NCI-H526 (cell line): ENCODE measurements at regions not wholly inside any gene's neighbourhood (a gene's known extent, or its start where the extent isn't known, plus 50 kb on each side); places are given as distances from the start of the nearest gene placed in this dataset.
A peak's percentile ranks its signal among the peaks of the same experiment; 100 is the strongest.
"Not testable (repeated sequence)": the region's sequence is repeated elsewhere in the genome, so short reads cannot be mapped to it uniquely, and the experiment has no call there.

Source experiments
- DNase-seq, 2 experiments: peaks; one replicate each; lab custom pipeline; 2025; lab: John Stamatoyannopoulos, UW

DNA sequence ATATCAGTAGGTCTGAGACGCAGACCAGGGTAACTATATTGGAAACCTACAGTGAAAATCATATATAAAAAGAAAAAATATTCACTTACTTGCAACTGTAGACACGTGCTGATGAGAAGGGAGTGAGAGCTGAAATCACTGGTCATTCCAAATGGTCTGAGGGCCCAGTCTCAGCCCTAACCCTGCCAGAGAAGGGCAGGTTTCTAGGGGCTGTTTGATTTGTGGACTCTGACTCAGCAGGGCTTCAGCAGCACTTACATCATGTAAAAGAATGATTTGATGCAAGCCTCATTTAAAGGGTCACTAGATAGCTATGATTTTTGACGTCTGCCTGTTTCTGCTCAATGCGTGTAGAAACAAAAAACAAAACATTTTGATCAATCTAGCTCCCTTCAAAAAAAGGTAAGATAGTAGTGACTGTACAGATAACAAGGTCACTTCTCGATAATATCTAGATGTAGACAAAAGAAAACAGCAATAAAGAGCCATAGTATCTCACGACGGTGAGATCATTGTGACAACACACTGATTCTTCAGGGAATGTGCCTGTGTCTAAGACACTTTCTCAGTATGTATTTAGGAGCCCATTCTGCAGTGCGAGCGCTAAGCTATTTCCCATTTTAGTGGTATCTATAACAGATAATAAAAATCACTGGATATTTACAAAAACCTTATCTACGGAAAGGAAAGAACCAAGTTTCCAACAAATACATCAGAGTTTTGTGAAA is 307.2 kb downstream of the HIVEP2 start:
- no peak for DNase-seq

DNA sequence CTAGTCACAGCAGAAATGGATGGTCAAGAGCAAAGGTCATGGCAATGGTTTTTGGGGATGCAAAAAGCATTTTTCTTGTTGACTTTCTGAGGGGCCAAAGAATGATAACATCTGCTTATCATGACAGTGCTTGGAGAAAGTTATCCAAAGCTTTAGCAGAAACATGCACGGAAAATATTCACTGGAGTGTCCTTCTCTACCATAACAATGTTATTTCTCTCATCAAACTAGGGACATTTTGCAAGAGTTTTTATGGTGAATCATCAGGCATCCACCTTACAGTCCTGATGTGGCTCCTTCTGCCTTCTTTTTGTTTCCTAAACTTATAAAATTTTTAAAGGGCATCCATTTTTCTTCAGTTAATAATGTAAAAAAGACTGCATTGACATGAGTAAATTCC is 302.3 kb downstream of the HIVEP2 start:
- DNase-seq = no peak

DNA sequence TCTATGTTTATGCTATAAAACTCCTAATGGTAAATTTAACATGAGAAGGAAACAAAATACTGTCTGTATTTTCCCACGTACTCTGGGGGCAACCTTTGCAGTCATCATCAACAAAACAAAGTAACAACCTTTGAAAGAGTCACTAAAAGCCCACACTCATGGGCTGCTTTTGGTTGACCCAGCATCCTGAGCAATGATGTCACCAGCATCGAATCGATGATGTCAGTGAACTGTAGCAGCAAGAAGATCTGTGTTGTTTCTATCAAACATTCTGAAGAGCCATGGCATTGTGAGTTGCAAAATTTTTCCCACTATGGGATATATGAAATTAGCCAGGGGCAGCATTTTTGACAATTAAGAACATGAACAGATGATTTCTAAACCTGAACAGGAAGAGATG is 300.1 kb downstream of the HIVEP2 start:
- no peak for DNase-seq

DNA sequence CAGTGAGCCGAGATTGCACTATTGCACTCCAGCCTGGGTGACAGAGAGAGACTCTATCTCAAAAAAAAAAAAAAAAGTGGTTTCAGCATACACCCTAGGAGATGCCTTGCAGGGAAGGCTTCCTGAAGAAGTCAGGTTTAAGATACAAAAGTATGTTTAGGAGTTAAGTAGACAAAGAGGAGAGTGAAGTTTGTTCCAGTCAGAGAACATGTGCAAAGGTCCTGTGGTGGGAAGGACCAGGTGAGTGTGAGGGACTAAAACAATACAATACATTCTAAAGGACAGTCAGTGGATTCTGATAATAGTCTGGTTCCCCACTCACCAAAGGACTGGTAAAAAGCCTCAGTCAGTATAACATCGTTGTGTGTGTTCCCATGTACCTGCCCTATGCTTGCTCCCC is 299.3 kb downstream of the HIVEP2 start:
- DNase-seq = no peak

DNA sequence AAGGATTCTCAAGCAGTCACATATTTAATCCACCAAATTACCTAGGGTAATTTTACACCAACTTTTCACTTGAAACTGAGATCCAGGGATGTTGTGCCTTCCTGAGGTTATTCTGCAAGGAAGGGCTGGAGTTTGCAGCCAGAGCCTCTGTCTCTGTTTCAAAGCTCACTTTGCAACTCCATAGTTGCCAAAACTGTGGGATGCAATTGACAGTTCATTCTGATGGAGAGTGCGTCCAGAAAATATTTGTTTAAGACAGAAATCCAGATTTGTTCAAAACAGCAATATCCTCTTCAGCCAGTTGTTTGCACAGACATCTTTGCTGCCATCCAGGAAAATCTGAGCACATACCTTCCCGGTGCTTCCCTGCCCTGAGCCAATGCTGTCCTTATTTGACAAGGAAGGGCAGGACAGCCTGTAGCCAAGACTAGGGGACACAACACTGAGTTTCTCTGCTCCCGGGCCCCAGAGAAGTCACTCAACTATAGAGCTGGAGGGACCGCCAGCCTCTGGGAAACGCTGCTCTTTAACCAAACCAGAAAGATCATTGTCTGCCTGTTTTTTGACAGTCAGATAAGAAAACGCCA is 297.4 kb downstream of the HIVEP2 start:
- DNase-seq = no peak

DNA sequence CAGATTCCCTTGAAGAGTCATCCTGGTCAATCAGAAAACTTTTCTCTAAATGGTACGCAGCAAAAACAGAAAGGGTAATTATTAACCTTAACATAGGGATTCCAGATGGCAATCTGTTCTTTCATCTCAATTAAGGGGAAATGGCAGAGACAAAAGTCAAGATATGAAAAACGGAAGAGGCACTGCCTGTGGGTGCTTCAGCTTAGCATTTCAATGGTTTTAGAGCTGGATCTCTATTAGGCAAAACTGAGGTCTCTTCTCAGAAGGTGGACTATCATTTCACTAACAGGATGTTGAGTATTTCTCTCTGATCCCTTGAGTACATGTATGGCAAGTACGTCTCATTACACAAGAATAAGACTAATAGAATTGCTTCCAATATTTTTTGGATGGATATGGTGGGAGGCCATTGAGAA is 296.9 kb downstream of the HIVEP2 start:
- no peak for DNase-seq

DNA sequence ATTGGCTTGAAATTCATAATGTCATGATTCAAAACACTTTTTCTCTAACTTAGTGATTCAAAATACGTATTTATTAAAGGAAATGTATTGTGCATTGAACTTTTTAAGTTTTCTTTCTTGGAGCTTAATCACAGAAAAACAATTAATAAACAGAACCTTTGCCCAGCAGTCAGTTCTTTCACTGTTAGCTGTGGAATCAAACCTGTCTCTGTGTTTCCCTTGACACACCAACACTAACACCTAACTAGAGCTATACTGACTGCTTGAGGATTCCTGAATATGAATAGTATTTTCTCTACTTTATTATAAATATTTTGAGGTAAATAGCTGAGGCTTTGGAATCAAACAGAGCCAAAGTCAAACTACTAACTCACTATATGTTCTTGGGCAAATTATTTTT is 296.4 kb downstream of the HIVEP2 start:
- no peak for DNase-seq

DNA sequence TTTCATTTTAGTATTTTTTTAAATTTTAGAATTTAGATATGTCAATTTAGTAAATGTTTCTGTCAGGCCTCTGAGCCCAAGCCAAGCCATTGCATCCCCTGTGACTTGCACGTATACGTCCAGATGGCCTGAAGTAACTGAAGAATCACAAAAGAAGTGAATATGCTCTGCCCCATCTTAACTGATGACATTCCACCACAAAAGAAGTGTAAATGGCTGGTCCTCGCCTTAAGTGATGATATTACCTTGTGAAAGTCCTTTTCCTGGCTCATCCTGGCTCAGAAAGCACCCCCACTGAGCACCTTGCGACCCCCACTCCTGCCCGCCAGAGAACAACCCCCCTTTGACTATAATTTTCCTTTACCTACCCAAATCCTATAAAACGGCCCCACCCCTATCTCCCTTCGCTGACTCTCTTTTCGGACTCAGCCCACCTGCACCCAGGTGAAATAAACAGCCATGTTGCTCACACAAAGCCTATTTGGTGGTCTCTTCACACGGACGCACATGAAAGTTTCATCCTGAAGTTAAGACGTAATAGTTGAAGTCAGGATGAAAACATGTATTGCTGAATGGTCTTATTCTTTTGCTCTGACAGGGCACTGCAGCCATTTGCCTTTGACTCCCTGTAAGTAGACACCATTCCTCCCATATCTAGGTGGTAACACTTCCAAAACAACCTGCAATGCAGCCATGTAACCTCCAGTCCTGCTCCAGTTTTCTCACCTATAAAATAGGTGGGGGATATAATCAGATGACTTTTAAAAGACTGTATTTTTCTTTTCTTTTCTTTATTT is 295.3 kb downstream of the HIVEP2 start:
- not testable (repeated sequence) for DNase-seq

DNA sequence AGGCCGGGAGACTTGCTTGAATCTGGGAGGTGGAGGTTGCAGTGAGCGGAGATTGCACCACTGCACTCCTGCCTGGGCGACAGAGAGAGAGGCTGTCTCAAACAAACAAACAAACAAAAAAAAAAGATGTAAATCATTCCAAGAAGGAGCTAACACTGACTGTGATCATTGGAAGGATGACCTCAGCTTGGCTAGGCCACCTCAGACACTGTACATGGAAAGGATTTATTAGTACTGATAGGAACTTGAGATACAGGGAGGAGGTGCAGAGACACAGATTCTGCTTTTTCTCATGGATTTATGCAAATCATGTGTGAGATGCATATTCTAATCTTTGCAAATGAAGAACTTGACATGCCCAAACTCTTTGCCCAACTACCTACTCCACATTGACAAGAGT is 293.6 kb downstream of the HIVEP2 start:
- DNase-seq = peak; percentile 13 to 37

DNA sequence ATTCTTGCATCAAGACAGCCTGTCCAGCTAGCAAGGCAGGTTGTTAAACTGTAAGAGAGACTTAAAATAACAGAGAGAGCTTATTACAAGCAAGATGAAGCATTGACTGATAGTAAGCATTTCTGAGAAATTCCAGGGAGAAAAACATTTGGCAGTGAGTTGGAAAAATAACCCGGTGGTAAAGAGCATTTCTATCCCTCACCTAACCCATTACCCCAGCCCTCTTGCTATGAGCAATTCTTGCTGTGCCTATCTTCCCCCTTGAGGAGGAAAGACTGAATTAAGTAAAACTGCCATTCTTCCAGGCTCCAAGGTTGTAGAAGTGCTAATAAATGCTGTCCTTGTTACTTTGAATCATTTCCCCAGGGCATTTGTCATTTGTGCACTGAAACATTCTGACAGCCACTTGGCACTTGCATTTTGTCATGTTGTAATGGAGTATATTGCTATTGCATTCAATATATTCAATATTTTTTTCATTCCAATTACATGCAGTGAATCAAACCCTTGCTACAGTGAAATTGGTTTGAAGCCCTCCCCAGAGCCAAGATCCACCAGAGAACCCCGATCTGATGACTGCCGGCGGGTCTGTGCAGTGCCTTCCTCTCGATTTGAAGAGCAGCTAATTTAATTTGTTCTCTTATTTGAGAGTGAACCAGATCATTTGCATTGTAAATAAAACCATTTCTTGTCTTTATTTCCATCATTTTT is 291.1 kb downstream of the HIVEP2 start:
- no peak for DNase-seq

DNA sequence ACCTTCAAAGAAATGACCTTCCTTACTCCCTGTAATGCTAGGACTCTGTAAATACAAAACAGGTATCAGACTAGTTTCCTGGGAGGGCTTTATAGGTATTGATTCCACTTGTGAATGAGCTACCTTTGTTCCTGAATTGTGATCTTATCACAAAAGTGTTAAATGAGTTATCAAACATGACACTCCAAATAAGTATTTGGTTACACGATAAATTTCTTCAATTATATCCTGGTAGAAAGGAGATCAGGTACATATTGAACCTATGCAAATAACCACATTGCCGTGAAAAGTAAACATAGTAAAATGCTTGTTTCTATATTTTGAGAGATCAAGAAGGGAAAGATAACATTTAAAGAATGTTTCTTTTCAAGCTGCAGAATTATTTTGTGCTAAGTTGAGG is 285.3 kb downstream of the HIVEP2 start:
- peak; percentile 25 to 29 for DNase-seq

DNA sequence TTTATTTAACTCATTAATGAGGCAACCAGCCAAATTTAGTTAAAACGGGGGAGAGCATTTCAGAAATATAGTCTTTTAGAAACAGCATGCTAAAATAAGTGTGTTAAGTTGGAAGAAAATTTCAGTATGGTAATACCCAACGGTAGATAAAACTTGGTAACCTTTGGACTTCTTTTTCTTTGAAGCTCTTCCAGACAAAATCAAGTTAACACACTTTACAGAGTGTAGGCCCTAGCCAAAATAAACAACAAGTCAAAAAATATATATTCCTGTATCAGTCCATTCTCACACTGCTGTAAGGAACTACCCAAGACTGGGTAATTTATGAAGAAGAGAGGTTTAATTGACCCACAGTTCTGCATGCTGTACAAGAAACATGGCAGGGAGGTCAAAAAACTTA is 279.6 kb downstream of the HIVEP2 start:
- no peak for DNase-seq

DNA sequence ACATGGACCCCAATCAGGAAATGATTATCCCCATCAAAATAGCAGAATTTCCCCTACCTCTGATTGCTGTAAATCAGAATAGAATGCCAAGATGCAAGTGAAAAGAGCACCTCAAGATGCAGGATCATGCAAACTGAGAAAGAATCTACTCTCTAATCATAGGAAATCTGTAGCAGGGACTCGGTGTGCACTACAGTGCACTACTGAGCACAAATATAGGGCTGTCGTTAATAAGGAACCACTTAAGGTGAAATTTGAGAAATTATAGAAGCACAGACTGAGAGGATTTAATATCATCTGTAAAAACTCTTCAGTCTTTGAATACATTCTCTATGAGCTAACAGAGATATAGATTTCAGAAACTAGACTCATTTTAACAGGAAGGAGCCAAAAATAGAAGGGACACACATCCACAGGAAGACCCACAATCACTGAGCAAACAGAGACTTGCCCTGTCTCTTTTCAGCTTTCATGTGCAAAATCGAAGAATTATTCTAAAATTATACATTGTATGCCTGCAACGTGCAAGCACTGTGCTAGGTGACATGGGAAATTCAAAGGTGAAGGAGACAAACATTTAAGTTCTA is 278.3 kb downstream of the HIVEP2 start:
- no peak for DNase-seq

DNA sequence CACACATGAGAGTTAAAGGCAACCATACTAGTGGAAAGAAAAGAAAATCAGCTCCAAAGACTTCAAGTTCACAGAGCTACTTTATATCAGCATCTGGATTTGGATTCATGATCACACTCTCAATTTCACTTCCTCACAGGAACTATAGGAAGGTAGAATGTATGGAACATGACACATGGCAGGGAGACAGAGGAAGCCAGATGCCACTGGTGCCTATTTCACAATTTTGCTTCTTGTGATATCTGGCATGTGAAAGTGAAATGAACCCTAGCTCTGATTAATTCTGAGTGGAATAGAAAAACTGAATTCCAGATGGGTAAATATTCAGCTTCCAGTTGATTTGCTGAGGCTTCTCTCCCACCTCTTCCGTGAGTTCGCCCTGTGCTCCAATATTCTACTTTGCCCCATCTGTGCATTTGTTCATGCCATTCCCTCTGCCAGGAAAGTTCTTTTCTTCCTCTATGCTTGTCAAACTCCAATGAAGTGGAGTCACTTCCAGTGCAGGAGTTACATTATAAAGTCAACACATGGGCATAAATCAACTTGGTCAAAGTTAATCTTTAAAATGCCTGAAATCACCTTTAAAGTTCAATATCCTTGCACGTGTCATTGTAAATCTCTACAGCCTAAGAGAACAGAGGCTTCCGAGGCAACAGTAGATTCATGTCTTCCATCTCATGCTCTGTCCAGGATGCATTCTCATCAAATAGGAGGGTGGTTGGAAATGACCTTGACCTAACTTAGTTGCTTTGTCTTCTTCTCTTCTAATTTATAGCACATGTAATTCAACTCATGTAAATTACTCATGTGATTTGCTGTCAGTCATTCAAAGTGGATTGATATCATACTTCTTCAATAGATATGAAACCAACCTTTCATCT is 275.3 kb downstream of the HIVEP2 start:
- no peak for DNase-seq

DNA sequence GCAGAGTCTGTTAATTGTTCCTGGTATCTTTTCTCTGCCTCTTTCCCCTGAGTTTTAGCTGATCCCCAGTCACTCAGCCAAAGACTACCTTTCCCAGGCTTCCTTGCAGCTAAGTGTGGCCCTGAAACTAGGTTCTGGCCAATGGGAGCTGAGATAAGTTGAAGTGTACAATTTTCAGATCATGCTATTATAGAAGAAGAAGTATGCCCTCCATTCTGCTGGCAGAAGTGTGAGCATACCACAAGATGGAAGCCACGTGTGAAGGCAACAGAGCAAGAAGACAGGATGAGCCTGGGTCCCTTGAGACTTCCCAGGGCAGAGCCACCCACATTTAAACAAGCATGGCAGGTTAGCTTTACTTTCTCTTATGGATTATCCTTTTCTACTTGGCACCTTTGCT is 273.2 kb downstream of the HIVEP2 start:
- DNase-seq = no peak

DNA sequence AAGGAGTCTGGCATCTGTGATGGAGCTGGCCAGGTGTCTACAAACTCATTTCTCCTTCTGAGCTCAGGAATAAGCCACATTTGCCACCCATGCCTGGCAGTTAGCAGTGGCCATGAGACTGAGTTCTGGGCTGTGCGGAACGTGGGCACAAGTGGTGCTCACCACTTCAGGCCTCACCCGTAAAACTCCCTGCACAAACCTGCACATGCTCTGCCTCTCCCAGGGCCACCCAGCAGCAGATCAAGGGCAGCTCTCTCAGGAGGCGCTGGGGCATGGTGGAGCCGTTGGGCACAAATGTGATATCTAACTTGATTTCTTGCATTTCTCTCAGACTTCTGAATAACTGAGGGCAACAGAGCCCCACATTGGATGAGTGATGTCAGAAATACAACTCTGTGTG is 269.5 kb downstream of the HIVEP2 start:
- no peak for DNase-seq

DNA sequence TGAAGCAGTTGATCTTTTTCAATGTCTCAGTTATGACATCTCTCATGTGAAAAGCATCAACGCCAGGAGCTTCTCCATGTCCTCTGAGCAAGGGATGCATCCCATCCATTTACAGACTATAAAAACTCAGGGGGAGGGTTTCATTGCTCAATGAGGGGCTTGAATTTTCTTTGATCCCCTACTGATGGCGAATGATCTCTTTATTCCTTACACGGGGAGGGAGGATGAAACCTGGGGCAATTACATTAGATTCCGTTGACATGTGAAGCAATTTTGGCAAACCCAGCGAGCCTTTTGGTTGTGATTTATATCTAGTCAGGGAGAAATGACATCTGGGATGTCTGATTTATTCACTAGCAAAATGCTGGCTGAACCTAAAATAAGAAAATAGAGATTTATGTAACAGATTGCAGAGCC is 268.9 kb downstream of the HIVEP2 start:
- no peak for DNase-seq

DNA sequence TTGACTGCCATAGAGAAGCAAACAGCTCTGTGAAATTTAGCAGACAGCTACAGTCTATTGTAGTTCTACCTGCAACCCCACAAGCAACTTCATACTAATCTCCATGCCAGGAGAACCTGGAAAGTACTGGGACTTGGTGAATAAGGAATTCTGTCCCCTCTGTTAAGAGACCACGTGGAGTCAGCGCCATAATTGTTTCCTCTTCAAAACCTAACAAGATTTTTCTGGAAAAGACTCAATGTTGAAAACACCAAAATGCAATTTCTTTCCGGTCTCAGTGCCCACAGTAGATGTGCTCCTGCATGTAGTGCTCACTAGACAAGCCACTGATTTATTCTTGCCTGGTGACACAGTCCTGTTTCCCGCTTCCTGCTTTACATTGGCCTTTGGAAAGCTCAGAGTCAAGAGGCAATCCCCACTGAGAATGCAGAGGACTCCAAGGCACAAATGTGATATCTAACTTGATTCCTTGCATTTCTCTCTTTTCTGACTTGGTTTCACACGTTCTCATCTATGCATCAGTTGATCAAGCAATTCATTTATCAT is 268.3 kb downstream of the HIVEP2 start:
- no peak for DNase-seq

DNA sequence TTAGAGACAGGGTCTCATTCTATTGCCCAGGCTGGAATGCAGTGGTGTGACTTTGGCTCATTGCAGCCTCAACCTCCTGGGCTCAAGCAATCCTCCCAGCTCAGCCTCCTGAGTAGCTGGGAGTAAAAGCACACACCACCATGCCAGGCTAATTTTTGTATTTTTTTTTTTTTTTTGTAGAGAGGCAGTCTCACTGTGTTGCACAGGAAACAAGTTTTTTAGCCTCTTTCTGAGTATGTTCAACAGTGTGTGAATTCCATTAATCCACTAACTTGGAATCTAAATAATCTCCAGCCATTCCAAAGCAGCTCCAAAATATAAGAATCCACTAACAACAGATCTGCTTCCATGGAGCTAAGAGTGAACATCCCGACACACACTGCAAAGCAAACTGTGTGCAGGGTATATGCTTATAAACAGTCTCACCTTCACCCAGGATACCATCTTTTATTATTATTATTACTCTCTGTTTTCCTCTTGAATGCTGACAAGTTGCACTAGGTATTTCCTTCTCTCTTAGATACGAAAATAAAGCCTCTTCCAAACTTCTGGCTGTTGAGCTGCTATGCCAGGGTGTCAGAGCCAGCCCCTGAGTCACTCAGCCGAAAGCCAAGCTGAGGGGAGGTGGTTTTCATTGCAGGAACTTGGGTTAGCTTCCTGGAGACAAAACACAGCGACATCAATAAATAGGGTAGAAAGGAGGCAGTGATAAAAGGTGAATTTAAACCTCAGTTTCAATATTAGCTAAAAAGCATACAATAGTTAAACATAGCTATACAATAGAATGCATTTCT is 264.9 kb downstream of the HIVEP2 start:
- DNase-seq = no peak

DNA sequence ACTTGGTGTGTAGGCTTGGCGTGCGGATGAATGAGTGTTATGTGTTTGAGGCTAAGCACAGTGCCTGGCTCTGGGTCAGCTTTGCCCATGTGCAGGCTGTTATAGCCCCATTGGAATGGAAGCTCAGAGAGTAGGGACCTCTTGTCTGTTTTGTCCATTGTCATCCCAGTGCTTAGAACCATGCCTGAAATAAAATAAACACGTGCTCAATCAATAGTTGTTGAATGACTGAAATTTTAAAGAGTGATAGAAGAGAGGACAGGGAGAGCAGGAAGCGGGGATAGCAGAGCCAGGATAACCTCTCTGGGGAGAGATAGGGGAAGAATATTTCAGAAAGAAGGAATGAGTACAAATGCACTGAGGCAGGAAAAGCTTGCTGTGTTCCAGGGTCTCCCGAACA is 263.9 kb downstream of the HIVEP2 start:
- DNase-seq = no peak
